ENCODE measurements at regions not wholly inside any gene's neighbourhood (a gene's known extent, or its start where the extent isn't known, plus 50 kb on each side); places are given as distances from the start of the nearest gene placed in this dataset.
"Not testable (repeated sequence)": the region's sequence is repeated elsewhere in the genome, so short reads cannot be mapped to it uniquely, and the experiment has no call there.

DNA sequence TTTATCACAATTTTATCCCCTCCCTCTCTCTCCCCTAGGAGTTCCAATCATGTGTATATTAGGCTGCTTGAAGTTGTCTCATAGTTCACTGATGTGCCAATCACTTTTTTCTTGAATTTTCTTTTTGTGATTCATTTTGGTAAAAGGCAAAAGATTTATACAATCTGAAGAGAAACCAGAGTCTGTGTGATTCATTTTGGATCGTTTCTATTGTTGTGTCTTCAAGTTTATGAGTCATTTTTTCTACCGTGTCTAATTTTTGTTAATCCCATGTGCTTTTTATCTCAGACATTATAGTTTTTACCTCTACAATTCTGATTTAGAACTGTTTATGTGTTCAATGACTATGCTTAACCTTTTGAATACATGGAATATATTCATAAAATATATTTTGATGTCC, 483.9 kb upstream of the AUTS2 start:
- no peak overlapping the region for H3K9ac ChIP-seq (ENCODE audit: low read depth in 1 of 2, low read length in 2 of 2)
- no peak overlapping the region for H3K27ac ChIP-seq (ENCODE audit: low read depth in 1 of 2, low read length in 2 of 2)
- WGBS: 73% methylated on average over 2 of the region's 2 CpGs
- no peak overlapping the region for H3K4me3 ChIP-seq (ENCODE audit: low read depth in 1 of 3, low read length in 3 of 3)
- no peak for DNase-seq (ENCODE audit: low spot score)
- TF ChIP-seq HNF4A (conservative IDR thresholded peaks at IDR 0.05): no peak
- H3K4me1 ChIP-seq (ENCODE audit: control insufficient read depth in 4 of 4, insufficient read depth in 4 of 4, low read length in 3 of 4): no peaks in the 10 kb centered on the region
- no peaks in the 10 kb centered on the region for H3K27me3 ChIP-seq (ENCODE audit: control insufficient read depth in 4 of 4, insufficient read depth in 4 of 4, low read length in 3 of 4)
- H3K36me3 ChIP-seq (ENCODE audit: control insufficient read depth in 4 of 4, insufficient read depth in 3 of 4, low read depth in 1 of 4, low read length in 3 of 4): no peaks in the 10 kb centered on the region
- no peaks in the 10 kb centered on the region for H3K9me3 ChIP-seq (ENCODE audit: control insufficient read depth in 4 of 4, low read length in 3 of 4)

DNA sequence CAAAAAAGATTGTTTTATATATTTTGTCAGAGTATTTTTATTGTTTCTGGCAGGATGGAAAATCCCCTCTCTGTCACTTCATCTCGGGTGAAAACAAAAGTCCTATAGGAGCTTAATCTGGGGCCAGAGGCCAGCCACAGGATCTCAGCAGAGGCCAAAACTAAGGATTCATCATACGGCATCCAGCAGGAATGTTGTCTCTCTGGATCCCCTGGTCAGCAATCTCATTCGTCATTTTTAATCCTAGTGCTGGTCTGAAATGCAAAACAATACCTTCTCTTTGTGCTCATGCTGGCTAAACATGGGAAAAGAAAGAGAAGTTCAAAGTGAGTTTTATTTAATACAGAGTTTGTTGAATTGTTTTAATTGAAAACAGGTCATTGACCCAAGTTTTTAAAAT, 482.5 kb upstream of the AUTS2 start:
- no peak overlapping the region for H3K27ac ChIP-seq (ENCODE audit: low read depth in 1 of 2, low read length in 2 of 2)
- no peaks in the 10 kb centered on the region for H3K36me3 ChIP-seq (ENCODE audit: control insufficient read depth in 4 of 4, insufficient read depth in 3 of 4, low read depth in 1 of 4, low read length in 3 of 4)
- H3K4me1 ChIP-seq (ENCODE audit: control insufficient read depth in 4 of 4, insufficient read depth in 4 of 4, low read length in 3 of 4): no peaks in the 10 kb centered on the region
- TF ChIP-seq, protein P1, sequence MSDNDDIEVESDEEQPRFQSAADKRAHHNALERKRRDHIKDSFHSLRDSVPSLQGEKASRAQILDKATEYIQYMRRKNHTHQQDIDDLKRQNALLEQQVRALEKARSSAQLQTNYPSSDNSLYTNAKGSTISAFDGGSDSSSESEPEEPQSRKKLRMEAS (IDR thresholded peaks at IDR 0.05): no peak
- TF ChIP-seq FOXA1 (IDR thresholded peaks at IDR 0.05) (no peak), EGR1 (IDR thresholded peaks at IDR 0.05; ENCODE audit: low read depth in 2 of 2) (no peak), NR2F2 (IDR thresholded peaks at IDR 0.05) (no peak)
- TF ChIP-seq, protein P2, sequence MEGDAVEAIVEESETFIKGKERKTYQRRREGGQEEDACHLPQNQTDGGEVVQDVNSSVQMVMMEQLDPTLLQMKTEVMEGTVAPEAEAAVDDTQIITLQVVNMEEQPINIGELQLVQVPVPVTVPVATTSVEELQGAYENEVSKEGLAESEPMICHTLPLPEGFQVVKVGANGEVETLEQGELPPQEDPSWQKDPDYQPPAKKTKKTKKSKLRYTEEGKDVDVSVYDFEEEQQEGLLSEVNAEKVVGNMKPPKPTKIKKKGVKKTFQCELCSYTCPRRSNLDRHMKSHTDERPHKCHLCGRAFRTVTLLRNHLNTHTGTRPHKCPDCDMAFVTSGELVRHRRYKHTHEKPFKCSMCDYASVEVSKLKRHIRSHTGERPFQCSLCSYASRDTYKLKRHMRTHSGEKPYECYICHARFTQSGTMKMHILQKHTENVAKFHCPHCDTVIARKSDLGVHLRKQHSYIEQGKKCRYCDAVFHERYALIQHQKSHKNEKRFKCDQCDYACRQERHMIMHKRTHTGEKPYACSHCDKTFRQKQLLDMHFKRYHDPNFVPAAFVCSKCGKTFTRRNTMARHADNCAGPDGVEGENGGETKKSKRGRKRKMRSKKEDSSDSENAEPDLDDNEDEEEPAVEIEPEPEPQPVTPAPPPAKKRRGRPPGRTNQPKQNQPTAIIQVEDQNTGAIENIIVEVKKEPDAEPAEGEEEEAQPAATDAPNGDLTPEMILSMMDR (IDR thresholded peaks at IDR 0.05; ENCODE audit: low read depth, low read length, missing input control): no peak
- no peaks in the 10 kb centered on the region for H3K9me3 ChIP-seq (ENCODE audit: control insufficient read depth in 4 of 4, low read length in 3 of 4)
- H3K4me3 ChIP-seq (ENCODE audit: low read depth in 1 of 3, low read length in 3 of 3): no peak overlapping the region
- H3K27me3 ChIP-seq (ENCODE audit: control insufficient read depth in 4 of 4, insufficient read depth in 4 of 4, low read length in 3 of 4): no peaks in the 10 kb centered on the region
- H3K9ac ChIP-seq (ENCODE audit: low read depth in 1 of 2, low read length in 2 of 2): no peak overlapping the region
- DNase-seq (ENCODE audit: low spot score): no peak
- 73% methylated on average over 3 of the region's 3 CpGs for WGBS

DNA sequence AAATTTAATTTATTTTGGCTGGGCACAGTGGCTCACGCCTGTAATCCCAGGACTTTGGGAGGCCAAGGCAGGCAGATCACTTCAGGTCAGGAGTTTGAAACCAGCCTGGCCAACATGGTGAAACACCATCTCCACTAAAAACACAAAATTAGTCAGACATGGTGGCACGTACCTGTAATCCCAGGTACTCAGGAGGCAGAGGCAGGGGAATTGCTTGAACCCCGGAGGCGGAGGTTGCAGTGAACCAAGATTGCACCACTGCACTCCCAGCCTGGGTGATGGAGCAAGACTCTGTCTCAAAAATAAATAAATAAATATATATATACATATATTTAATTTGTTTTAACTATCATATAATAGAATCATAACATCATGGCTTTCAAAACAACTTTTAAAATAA, 482.1 kb upstream of the AUTS2 start:
- not testable (repeated sequence) for H3K4me3 ChIP-seq (ENCODE audit: low read depth in 1 of 3, low read length in 3 of 3); H3K27ac ChIP-seq (ENCODE audit: low read depth in 1 of 2, low read length in 2 of 2); H3K9ac ChIP-seq (ENCODE audit: low read depth in 1 of 2, low read length in 2 of 2); H3K36me3 ChIP-seq (ENCODE audit: control insufficient read depth in 4 of 4, insufficient read depth in 3 of 4, low read depth in 1 of 4, low read length in 3 of 4); H3K9me3 ChIP-seq (ENCODE audit: control insufficient read depth in 4 of 4, low read length in 3 of 4); H3K4me1 ChIP-seq (ENCODE audit: control insufficient read depth in 4 of 4, insufficient read depth in 4 of 4, low read length in 3 of 4); H3K27me3 ChIP-seq (ENCODE audit: control insufficient read depth in 4 of 4, insufficient read depth in 4 of 4, low read length in 3 of 4); DNase-seq (ENCODE audit: low spot score)
- WGBS: 93% methylated on average over 4 of the region's 4 CpGs

DNA sequence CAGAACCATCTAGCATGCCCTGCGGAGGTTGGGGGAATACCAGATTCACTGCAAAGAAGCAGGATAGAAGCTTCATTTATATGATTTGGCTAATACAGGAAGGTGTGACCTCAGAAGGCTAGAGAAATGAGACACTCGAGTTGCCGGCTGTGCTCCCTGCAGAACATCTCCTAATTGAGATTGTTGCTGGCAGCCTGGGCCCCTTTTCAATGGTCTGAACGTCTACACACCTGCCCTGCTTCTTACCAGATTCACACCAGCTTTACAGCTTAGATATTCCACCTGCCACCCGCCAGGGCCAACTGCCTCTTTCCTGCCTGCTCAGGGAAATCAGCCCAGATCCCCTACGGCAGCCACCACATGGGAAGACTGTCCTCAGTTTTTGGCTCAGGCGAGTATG, 475.3 kb upstream of the AUTS2 start:
- Histone ChIP-seq H3K4me3 (ENCODE audit: low read depth in 1 of 3, low read length in 3 of 3) (no peak overlapping the region), H3K4me1 (ENCODE audit: control insufficient read depth in 4 of 4, insufficient read depth in 4 of 4, low read length in 3 of 4) (no peaks in the 10 kb centered on the region), H3K9ac (ENCODE audit: low read depth in 1 of 2, low read length in 2 of 2) (no peak overlapping the region), H3K27me3 (ENCODE audit: control insufficient read depth in 4 of 4, insufficient read depth in 4 of 4, low read length in 3 of 4) (no peaks in the 10 kb centered on the region), H3K9me3 (ENCODE audit: control insufficient read depth in 4 of 4, low read length in 3 of 4) (no peaks in the 10 kb centered on the region), H3K27ac (ENCODE audit: low read depth in 1 of 2, low read length in 2 of 2) (no peak overlapping the region), H3K36me3 (ENCODE audit: control insufficient read depth in 4 of 4, insufficient read depth in 3 of 4, low read depth in 1 of 4, low read length in 3 of 4) (no peaks in the 10 kb centered on the region)
- 70% methylated on average over 7 of the region's 7 CpGs for WGBS
- DNase-seq (ENCODE audit: low spot score): no peak
- no peak for TF ChIP-seq FOXA1 (IDR thresholded peaks at IDR 0.05)
- TF ChIP-seq, protein P3, sequence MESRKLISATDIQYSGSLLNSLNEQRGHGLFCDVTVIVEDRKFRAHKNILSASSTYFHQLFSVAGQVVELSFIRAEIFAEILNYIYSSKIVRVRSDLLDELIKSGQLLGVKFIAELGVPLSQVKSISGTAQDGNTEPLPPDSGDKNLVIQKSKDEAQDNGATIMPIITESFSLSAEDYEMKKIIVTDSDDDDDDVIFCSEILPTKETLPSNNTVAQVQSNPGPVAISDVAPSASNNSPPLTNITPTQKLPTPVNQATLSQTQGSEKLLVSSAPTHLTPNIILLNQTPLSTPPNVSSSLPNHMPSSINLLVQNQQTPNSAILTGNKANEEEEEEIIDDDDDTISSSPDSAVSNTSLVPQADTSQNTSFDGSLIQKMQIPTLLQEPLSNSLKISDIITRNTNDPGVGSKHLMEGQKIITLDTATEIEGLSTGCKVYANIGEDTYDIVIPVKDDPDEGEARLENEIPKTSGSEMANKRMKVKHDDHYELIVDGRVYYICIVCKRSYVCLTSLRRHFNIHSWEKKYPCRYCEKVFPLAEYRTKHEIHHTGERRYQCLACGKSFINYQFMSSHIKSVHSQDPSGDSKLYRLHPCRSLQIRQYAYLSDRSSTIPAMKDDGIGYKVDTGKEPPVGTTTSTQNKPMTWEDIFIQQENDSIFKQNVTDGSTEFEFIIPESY (IDR thresholded peaks at IDR 0.05): no peak
- no peak for TF ChIP-seq NR2F2 (IDR thresholded peaks at IDR 0.05)
- TF ChIP-seq RAD21 (IDR thresholded peaks at IDR 0.05): no peak
- TF ChIP-seq, protein P4, sequence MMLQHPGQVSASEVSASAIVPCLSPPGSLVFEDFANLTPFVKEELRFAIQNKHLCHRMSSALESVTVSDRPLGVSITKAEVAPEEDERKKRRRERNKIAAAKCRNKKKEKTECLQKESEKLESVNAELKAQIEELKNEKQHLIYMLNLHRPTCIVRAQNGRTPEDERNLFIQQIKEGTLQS (IDR thresholded peaks at IDR 0.05): no peak
- no peak for TF ChIP-seq GABPA (IDR thresholded peaks at IDR 0.05 in 1 of 2, conservative IDR thresholded peaks at IDR 0.05 in 1 of 2)
